ENCODE measurements at regions not wholly inside any gene's neighbourhood (a gene's known extent, or its start where the extent isn't known, plus 50 kb on each side); places are given as distances from the start of the nearest gene placed in this dataset.

DNA sequence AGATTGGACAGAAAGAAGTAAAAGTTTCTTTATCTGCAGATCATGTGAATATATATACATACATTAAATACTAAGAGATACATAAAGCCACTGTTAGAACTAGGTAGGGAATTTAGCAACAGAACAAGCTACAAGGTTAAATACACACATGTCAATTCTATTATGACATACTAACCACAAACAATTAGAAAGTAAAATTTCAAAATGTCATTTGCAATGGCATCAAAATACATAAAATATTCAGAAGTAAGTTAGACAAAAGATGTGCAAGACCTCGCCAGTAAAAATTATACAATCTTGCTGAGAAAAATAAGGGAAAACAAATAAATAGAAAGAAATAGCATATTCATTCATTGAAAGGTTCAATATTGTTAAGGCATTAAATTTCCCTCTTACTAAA, 200.0 kb upstream of the HES1 start:
- TF ChIP-seq, protein P1, sequence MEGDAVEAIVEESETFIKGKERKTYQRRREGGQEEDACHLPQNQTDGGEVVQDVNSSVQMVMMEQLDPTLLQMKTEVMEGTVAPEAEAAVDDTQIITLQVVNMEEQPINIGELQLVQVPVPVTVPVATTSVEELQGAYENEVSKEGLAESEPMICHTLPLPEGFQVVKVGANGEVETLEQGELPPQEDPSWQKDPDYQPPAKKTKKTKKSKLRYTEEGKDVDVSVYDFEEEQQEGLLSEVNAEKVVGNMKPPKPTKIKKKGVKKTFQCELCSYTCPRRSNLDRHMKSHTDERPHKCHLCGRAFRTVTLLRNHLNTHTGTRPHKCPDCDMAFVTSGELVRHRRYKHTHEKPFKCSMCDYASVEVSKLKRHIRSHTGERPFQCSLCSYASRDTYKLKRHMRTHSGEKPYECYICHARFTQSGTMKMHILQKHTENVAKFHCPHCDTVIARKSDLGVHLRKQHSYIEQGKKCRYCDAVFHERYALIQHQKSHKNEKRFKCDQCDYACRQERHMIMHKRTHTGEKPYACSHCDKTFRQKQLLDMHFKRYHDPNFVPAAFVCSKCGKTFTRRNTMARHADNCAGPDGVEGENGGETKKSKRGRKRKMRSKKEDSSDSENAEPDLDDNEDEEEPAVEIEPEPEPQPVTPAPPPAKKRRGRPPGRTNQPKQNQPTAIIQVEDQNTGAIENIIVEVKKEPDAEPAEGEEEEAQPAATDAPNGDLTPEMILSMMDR (IDR thresholded peaks at IDR 0.05) = no peak
- no peak for TF ChIP-seq POLR2A (IDR thresholded peaks at IDR 0.05)
